Activated CD8-positive, alpha-beta memory T cell treated with anti-CD3 and anti-CD28 coated beads for 36 hours (primary cell): ENCODE measurements at regions not wholly inside any gene's neighbourhood (a gene's known extent, or its start where the extent isn't known, plus 50 kb on each side); places are given as distances from the start of the nearest gene placed in this dataset.
"Not testable (repeated sequence)": the region's sequence is repeated elsewhere in the genome, so short reads cannot be mapped to it uniquely, and the experiment has no call there.

Experiments used
- CTCF ChIA-PET: fragments of 350-600 bp; sonication (Branson Sonifier 250); formaldehyde crosslinking; loops from one replicate; lab custom pipeline; 2021; ENCODE audit warnings: antibody characterized with exemption; lab: Charles Lee
- POLR2A ChIA-PET: fragments of 350-600 bp; sonication (Branson Sonifier 250); formaldehyde crosslinking; loops from one replicate; lab custom pipeline; 2021; ENCODE audit warnings: antibody characterized with exemption; lab: Charles Lee

DNA sequence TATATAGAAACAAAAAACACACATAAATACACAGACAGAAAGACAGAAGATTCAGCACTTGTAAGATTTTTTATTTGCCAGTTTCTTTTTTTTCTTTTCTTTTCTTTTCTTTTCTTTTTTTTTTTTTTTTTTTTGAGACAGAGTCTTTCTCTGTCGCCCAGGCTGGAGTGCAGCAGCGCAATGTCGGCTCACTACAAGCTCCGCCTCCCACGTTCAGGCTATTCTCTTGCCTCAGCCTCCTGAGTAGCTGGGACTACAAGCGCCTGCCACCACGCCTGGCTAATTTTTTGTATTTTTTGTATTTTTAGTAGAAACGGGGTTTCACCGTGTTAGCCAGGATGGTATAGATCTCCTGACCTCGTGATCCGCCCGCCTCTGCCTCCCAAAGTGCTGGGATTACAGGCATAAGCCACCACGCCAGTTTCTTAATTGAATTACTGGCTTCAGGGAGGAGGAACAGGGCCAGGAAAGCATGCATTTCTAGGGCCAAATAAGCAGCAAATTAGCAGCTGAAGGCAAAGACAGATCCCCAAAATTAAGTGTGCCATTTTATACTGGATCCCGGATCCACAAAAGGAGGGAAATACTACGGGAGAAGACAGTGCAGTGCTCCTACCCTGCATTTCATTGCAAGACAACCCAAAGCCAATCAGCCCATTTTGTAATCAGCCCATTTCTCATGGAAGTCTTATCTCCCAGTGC, 305.6 kb upstream of the CCNH start:
- POLR2A ChIA-PET = not testable (repeated sequence)
- CTCF ChIA-PET = interaction anchor here (1.0 kb wide), 1 partner anchor 973 kb away, joined by 3 read pairs; no protein-coding TSS in a partner anchor

- ChIA-PET POLR2A (no interaction called here), CTCF (no interaction called here)
Measured at GRCh38 chr5:87717761-87718160, 305.0 kb upstream of the CCNH start.

DNA sequence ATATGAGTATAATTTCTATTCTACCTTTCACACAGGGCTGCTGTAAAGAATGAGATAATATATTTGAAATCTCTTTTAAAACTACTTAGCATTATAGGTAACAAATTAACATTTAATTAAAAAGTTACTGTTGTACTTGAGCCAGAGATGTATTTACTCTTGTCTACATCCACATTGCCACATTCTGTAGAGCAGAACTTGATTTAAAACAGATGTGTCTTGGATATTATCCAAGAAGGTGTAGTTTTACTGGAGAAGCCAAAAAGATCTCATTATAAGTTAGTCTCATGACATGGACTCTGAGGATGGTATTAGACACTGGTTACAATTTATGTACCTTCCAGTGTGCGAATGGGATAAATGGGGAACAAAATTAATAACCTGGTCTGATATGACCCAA, 293.1 kb upstream of the CCNH start:
- CTCF ChIA-PET = no interaction called here
- POLR2A ChIA-PET = no interaction called here

DNA sequence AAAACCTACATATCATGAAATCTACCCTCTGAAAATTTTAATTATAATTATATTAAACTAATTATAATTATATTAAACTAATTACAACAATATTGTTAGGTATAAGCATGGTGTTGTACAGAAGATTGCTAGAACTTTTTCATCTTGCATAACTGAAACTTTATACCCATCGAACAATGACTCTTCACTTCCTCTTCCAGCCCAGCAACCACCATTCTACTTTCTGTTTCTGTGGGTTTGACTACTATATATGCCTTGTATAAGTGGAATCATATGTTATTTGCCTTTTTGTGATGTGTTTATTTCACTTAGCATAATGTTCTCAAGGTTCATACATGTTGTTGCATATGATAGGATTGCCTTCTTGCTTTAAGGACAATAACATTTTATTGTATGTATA, 274.2 kb upstream of the CCNH start:
- POLR2A ChIA-PET = no interaction called here
- CTCF ChIA-PET = no interaction called here

DNA sequence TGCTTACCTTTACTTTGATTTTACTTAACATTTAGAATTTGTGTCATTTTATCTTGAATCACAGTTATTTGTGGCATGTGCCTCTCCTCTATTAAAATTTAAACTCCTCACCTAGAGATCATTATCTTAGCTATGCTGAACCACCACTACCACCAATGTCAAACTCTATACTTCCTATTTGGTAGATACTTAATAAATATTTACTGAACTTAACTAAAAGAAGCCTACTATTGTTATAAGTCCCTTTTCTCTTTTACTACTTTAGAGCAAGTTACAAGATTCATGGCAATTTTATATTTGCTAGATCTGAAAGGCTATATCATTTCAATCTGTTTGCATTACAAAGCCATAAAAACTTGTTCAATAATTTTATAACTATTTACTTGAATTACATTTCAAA, 273.3 kb upstream of the CCNH start:
- ChIA-PET POLR2A (no interaction called here), CTCF (no interaction called here)

- POLR2A ChIA-PET = no interaction called here
- CTCF ChIA-PET = no interaction called here
Measured at GRCh38 chr5:87674235-87674634, 261.5 kb upstream of the CCNH start.

GRCh38 chr5:87671146-87671545, 258.4 kb upstream of the CCNH start:
- CTCF ChIA-PET = no interaction called here
- POLR2A ChIA-PET = no interaction called here

DNA sequence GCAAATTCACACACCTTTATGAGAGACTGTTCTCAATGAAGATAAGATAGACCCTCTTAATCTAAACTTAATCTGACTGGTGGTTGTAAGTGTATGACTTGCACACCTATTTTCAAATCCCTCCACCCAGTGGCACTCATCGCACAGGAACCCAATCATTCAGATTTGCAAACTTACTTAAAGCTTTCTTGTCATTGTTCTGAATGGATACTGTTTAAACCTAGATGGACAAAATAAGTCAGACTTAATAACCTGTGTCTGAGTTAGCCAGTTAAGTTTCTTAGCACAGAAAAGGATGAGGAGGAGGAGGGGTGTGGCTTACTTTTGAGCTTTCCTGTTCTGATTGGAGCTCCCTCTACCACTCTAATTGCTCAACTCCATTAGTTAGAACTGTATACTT, 252.4 kb upstream of the CCNH start:
- ChIA-PET CTCF (no interaction called here), POLR2A (no interaction called here)

- CTCF ChIA-PET = no interaction called here
- POLR2A ChIA-PET = no interaction called here
Measured at GRCh38 chr5:87661784-87662566, 249.2 kb upstream of the CCNH start.

GRCh38 chr5:87653242-87653641, 240.5 kb upstream of the CCNH start:
- CTCF ChIA-PET = no interaction called here
- POLR2A ChIA-PET = no interaction called here

- ChIA-PET POLR2A (no interaction called here), CTCF (no interaction called here)
Measured at GRCh38 chr5:87650284-87650683, 237.6 kb upstream of the CCNH start.

GRCh38 chr5:87649455-87649854, 236.7 kb upstream of the CCNH start:
- POLR2A ChIA-PET = no interaction called here
- CTCF ChIA-PET = no interaction called here

- ChIA-PET CTCF (no interaction called here), POLR2A (no interaction called here)
Measured at GRCh38 chr5:87645224-87645623, 232.5 kb upstream of the CCNH start.

DNA sequence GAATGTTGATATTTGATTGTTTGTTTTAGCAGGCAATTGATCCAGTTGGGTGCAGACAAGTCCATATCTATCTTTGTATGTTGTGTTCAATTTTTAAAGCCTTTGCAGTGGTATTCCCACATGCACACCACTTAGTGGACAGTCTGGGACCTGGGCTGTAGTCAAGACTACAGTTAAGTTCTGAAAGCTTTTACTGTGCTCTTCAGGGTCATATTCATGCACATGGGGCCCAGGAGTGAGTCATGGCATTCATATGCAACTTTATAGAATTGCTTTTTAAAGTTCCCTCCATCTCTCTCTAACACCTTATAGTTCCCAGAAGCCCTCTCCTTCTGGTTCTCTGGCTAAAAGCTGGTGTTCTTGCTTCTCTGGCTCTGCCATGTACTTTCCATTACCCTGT, 228.2 kb upstream of the CCNH start:
- ChIA-PET POLR2A (no interaction called here), CTCF (no interaction called here)

- CTCF ChIA-PET = no interaction called here
- POLR2A ChIA-PET = no interaction called here
Measured at GRCh38 chr5:87627363-87627762, 214.6 kb upstream of the CCNH start.

GRCh38 chr5:87608385-87608784, 195.7 kb upstream of the CCNH start:
- ChIA-PET CTCF (no interaction called here), POLR2A (no interaction called here)

- CTCF ChIA-PET = no interaction called here
Measured at GRCh38 chr5:87605663-87606062, 192.9 kb upstream of the CCNH start.

DNA sequence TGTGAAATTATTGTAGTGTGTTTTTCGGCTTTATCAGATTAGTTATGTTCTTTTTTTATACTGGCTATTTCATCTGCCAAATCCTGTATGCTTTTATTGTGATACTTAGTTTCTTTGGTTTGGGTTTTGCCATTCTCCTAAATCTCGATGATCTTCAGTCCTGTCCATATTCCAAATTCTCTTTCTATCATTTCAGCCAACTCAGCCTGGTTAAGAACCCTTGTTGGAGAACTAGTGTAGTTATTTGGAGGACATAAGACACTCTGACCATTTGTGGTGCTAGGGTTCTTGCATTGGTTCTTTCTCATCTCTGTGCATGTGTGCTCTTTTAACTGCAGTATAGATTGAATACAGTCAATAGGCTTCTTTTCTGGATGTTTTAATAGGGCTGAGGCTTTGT, 187.0 kb upstream of the CCNH start:
- ChIA-PET POLR2A (no interaction called here), CTCF (no interaction called here)

More at GRCh38 chr5:87605663-87606062, 192.9 kb upstream of the CCNH start:
- POLR2A ChIA-PET = no interaction called here

GRCh38 chr5:87598460-87598859, 185.7 kb upstream of the CCNH start:
- ChIA-PET CTCF (no interaction called here), POLR2A (no interaction called here)

DNA sequence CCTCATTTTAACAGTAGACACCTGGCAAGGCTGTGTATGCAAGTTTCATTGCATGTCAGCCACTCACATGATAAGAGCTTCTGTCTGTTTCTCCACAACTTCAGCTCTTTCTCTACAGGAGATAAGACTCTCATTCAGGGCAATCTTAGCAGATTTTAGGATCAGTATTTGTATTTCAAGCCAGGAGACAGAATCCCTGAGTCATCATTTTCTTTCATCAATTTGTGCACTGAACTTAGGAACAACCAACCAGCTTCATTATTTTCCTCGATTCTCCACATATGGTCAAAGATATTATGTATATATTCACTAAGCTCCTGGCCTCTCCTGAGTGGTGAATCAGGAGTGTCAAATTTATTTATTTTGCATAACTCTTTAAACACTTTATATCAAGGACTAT, 181.8 kb upstream of the CCNH start:
- ChIA-PET POLR2A (no interaction called here), CTCF (interaction anchor here (0.8 kb wide), 1 partner anchor 1134 kb away, joined by 3 read pairs; no protein-coding TSS in a partner anchor)

DNA sequence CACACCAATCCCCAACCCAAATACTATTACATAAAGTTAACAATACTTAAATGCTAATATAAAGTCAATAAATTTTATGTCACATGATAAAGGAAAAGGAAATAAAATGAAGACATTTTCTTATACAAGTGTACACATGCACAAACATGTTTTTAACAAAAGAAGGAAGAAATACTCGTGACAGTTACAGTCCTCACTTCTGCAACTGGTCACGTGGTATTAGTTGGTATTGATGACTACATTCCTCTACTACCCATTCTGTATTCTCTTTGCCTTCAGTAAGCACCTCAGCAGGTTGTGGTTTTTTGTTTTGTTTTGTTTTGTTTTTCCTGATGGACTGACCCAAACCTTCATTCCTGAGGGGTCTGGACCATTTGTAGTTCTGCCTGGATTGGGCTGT, 176.9 kb upstream of the CCNH start:
- POLR2A ChIA-PET = no interaction called here
- CTCF ChIA-PET = no interaction called here
